ENCODE measurements at regions not wholly inside any gene's neighbourhood (a gene's known extent, or its start where the extent isn't known, plus 50 kb on each side); places are given as distances from the start of the nearest gene placed in this dataset.
"Not testable (repeated sequence)": the region's sequence is repeated elsewhere in the genome, so short reads cannot be mapped to it uniquely, and the experiment has no call there.

DNA sequence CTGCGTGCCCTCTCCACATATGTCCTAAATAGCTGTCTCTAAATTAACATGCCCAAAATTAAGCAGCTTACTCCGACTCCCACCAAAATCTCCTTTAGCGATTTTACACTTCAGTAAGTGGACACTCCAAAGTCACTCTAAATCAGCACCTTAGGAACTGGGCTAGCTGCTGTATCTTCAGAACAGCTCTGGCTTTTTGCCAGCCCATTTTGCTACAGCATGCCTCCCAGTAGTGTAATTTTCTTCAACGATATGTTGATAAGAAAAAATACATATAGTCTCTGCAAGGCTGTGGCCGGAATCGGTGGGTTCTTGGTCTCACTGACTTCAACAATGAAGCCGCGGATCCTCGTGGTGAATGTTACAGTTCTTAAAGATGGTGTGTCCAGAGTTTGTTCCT is 291.8 kb upstream of the RGPD4 start:
- Histone ChIP-seq H3K27me3 (ENCODE audit: insufficient read depth, poor library complexity, severe bottlenecking) (no peaks in the 10 kb centered on the region), H3K4me3 (replicated peaks; ENCODE audit: insufficient read depth, low read length) (no peak overlapping the region), H3K27ac (replicated peaks) (no peak overlapping the region)
- TF ChIP-seq GABPA (IDR thresholded peaks at IDR 0.05; ENCODE audit: low read depth) (no peak), SPI1 (IDR thresholded peaks at IDR 0.05; ENCODE audit: borderline replicate concordance, low read depth) (no peak), POLR2AphosphoS5 (IDR thresholded peaks at IDR 0.05; ENCODE audit: low read depth) (no peak)
- TF ChIP-seq, protein P1, sequence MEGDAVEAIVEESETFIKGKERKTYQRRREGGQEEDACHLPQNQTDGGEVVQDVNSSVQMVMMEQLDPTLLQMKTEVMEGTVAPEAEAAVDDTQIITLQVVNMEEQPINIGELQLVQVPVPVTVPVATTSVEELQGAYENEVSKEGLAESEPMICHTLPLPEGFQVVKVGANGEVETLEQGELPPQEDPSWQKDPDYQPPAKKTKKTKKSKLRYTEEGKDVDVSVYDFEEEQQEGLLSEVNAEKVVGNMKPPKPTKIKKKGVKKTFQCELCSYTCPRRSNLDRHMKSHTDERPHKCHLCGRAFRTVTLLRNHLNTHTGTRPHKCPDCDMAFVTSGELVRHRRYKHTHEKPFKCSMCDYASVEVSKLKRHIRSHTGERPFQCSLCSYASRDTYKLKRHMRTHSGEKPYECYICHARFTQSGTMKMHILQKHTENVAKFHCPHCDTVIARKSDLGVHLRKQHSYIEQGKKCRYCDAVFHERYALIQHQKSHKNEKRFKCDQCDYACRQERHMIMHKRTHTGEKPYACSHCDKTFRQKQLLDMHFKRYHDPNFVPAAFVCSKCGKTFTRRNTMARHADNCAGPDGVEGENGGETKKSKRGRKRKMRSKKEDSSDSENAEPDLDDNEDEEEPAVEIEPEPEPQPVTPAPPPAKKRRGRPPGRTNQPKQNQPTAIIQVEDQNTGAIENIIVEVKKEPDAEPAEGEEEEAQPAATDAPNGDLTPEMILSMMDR (IDR thresholded peaks at IDR 0.05; ENCODE audit: insufficient read depth, low read length): no peak
- TF ChIP-seq, protein P2, sequence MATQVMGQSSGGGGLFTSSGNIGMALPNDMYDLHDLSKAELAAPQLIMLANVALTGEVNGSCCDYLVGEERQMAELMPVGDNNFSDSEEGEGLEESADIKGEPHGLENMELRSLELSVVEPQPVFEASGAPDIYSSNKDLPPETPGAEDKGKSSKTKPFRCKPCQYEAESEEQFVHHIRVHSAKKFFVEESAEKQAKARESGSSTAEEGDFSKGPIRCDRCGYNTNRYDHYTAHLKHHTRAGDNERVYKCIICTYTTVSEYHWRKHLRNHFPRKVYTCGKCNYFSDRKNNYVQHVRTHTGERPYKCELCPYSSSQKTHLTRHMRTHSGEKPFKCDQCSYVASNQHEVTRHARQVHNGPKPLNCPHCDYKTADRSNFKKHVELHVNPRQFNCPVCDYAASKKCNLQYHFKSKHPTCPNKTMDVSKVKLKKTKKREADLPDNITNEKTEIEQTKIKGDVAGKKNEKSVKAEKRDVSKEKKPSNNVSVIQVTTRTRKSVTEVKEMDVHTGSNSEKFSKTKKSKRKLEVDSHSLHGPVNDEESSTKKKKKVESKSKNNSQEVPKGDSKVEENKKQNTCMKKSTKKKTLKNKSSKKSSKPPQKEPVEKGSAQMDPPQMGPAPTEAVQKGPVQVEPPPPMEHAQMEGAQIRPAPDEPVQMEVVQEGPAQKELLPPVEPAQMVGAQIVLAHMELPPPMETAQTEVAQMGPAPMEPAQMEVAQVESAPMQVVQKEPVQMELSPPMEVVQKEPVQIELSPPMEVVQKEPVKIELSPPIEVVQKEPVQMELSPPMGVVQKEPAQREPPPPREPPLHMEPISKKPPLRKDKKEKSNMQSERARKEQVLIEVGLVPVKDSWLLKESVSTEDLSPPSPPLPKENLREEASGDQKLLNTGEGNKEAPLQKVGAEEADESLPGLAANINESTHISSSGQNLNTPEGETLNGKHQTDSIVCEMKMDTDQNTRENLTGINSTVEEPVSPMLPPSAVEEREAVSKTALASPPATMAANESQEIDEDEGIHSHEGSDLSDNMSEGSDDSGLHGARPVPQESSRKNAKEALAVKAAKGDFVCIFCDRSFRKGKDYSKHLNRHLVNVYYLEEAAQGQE (IDR thresholded peaks at IDR 0.05; ENCODE audit: insufficient replicate concordance, low read depth): no peak
- DNase-seq (ENCODE audit: low read depth in 1 of 2, low spot score in 1 of 2): no peak

DNA sequence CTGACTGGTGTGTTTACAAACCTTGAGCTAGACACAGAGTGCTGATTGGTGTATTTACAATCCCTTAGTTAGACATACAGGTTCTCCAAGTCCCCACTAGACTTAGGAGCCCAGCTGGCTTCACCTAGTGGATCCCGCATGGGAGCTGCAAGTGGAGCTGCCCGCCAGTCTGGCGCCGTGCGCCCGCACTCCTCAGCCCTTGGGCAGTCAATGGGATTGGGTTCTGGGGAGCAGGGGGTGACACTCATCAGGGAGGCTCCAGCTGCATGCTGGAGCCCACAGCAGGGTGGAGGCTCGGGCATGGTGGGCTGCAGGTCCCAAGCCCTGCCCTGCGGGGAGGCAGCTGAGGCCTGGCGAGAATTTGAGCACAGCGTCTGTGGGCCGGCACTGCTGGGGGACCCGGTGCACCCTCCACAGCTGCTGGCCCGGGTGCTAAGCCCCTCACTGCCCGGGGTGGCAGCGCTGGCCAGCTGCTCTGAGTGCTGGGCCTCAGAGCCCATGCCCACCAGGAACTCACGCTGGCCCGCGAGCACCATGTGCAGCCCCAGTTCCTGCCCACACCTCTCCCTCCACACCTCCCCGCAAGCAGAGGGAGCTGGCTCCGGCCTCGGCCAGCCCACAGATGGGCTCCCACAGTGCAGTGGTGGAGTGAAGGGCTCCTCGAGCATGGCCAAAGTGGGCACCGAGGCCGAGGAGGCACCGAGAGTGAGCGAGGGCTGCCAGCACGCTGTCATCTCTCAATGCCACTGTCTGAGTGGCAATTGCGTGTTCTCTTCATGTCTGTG is 290.6 kb upstream of the RGPD4 start:
- not testable (repeated sequence) for H3K27ac ChIP-seq (replicated peaks); H3K27me3 ChIP-seq (ENCODE audit: insufficient read depth, poor library complexity, severe bottlenecking); H3K4me3 ChIP-seq (replicated peaks; ENCODE audit: insufficient read depth, low read length); DNase-seq (ENCODE audit: low read depth in 1 of 2, low spot score in 1 of 2)

DNA sequence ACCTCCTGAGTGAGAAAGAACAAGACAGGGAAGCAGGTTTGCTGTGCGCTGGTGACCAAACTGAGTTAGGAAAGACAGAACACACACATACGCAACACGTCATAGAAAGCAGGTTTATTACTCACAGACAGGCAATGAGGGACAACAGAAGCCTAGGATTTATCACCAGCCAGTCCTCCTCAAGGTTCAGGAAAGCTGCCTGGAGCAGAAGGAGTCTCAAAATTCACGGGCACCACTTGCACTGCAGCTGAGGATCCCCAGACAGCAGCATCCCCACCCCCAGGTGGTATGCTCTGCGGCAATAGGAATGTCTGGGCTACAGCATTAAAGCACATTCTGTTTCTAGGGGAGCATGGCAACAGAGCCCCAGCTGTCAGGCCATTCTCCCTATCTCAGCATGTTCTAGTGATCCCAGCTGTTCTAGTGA is 284.4 kb upstream of the RGPD4 start:
- DNase-seq (ENCODE audit: low read depth in 1 of 2, low spot score in 1 of 2): no peak
- Histone ChIP-seq H3K27me3 (ENCODE audit: insufficient read depth, poor library complexity, severe bottlenecking) (no peaks in the 10 kb centered on the region), H3K27ac (replicated peaks) (no peak overlapping the region), H3K4me3 (replicated peaks; ENCODE audit: insufficient read depth, low read length) (no peak overlapping the region)
- TF ChIP-seq GABPA (IDR thresholded peaks at IDR 0.05; ENCODE audit: low read depth): no peak
- no peak for TF ChIP-seq SPI1 (IDR thresholded peaks at IDR 0.05; ENCODE audit: borderline replicate concordance, low read depth)
- TF ChIP-seq POLR2AphosphoS5 (IDR thresholded peaks at IDR 0.05; ENCODE audit: low read depth): no peak
- TF ChIP-seq, protein P2 (IDR thresholded peaks at IDR 0.05; ENCODE audit: insufficient replicate concordance, low read depth): no peak
- TF ChIP-seq, protein P1 (IDR thresholded peaks at IDR 0.05; ENCODE audit: insufficient read depth, low read length): no peak

DNA sequence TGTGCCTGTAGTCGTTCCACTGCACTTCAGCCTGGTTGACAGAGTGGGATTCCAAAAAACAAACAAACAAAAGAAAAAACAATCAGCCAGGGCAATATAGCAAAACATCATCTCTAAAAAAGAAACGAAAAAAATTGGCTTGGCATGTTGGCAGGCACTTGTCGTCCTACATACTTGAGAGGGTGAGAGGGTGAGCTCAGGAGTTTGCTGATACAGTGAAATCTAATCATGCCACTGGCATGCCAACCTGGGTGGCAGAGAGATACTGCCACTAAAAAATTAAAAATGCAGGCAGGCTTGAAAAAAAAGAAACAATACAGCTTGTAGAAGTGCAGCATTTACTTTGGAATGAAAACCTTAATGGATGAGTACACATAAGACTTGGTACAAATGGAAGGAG is 282.9 kb upstream of the RGPD4 start:
- no peak overlapping the region for H3K27ac ChIP-seq (replicated peaks)
- H3K27me3 ChIP-seq (ENCODE audit: insufficient read depth, poor library complexity, severe bottlenecking): no peaks in the 10 kb centered on the region
- DNase-seq (ENCODE audit: low read depth in 1 of 2, low spot score in 1 of 2): no peak
- TF ChIP-seq POLR2AphosphoS5 (IDR thresholded peaks at IDR 0.05; ENCODE audit: low read depth) (no peak), GABPA (IDR thresholded peaks at IDR 0.05; ENCODE audit: low read depth) (no peak), SPI1 (IDR thresholded peaks at IDR 0.05; ENCODE audit: borderline replicate concordance, low read depth) (no peak)
- TF ChIP-seq, protein P2 (IDR thresholded peaks at IDR 0.05; ENCODE audit: insufficient replicate concordance, low read depth): no peak
- TF ChIP-seq, protein P1 (IDR thresholded peaks at IDR 0.05; ENCODE audit: insufficient read depth, low read length): no peak
- H3K4me3 ChIP-seq (replicated peaks; ENCODE audit: insufficient read depth, low read length): no peak overlapping the region

All from HL-60 (cell line).